Epithelial cell of esophagus (primary cell): ENCODE measurements at regions not wholly inside any gene's neighbourhood (a gene's known extent, or its start where the extent isn't known, plus 50 kb on each side); places are given as distances from the start of the nearest gene placed in this dataset.

Experiments used
- DNase-seq: peaks from one replicate; pipeline ENCODE4 v3.0.0; 2010; ENCODE audit warnings: low read depth
- H3K4me3 ChIP-seq: 2 replicates; pipeline ENCODE4 v1.5.1; 2011; ENCODE audit warnings: mild to moderate bottlenecking, low read length, control low read depth
- CTCF ChIP-seq: IDR thresholded peaks from 2 replicates; pipeline ENCODE4 v1.5.1; 2011; ENCODE audit warnings: low read depth, mild to moderate bottlenecking, low read length, control low read depth, inconsistent platforms; ENCODE audit not compliant: insufficient read depth; ENCODE audit errors: missing control alignments

GRCh38 chr9:129391221-129391661, 213.2 kb upstream of the IER5L start:
- no peak for DNase-seq
- TF ChIP-seq CTCF, result no peak
- H3K4me3 ChIP-seq, result no peak overlapping the region

- H3K4me3 ChIP-seq, result no peak overlapping the region
- DNase-seq, result no peak
- no peak for TF ChIP-seq CTCF
Measured at GRCh38 chr9:129390541-129390940, 212.5 kb upstream of the IER5L start.

GRCh38 chr9:129387822-129388221, 209.8 kb upstream of the IER5L start:
- no peak for TF ChIP-seq CTCF
- H3K4me3 ChIP-seq, result no peak overlapping the region
- DNase-seq, result no peak

GRCh38 chr9:129386812-129387177, 208.7 kb upstream of the IER5L start:
- no peak overlapping the region for H3K4me3 ChIP-seq
- DNase-seq, result no peak
- TF ChIP-seq CTCF, result no peak

GRCh38 chr9:129385211-129385934, 207.3 kb upstream of the IER5L start:
- no peak for TF ChIP-seq CTCF
- DNase-seq, result no peak
- no peak overlapping the region for H3K4me3 ChIP-seq

DNA sequence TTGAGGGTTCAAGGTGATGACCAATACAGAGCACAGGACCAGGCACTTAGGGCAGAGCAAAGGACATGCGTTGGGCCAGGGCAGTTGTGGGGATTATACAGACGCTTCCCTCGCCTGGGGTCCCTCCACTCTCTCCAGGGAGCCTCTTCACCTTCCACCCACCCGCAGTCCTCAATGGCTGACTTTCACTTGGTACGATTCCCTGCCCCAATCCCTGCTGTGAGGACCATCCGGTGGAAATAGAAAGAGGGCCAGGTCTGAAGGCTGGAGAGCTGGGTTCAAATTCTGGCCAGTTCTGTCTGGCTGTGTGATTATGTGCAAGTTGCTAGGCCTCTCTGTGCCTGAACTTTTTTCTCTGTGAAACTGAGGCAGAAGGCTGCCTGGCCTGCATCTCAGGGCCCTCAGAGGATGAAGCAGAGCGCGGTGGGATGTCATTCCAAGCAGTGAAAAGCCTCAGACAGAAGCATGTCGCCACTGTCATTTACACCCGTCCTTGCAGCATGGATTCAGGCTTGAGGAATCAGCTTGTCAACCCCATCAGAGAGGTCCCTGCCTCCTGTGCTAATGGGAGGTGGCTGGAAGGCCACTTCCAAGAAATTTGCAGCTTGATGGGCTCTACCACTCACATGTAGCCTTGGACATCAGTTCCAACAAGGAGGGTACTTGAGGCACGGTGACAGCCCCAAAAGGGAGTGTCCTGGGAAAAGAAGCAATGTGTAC, 206.6 kb upstream of the IER5L start:
- H3K4me3 ChIP-seq, result no peak overlapping the region

More for the DNA sequence above, 206.6 kb upstream of the IER5L start:
- TF ChIP-seq CTCF, result no peak
- DNase-seq, result no peak
